ENCODE measurements at regions not wholly inside any gene's neighbourhood (a gene's known extent, or its start where the extent isn't known, plus 50 kb on each side); places are given as distances from the start of the nearest gene placed in this dataset.

DNA sequence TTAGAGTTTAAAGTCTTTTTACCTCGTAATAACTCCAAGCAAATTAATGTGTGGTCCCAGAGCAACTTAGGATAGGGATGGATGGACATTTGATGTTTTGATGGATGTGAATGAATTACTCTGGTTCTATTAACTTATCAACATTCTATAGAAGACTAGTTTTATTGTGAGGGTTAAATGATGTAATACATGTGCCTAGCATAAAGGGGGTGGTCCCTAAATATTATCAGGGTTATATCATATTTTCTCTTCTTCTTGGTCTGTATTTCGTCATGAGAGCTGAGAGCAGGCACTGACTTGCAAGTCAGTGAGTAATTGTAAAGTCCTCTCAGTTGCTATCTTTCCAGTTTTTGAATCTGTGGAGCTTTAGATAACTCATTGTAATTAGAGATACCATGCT is 219.3 kb downstream of the GATA3 start:
- no peaks in the 10 kb centered on the region for H3K9me3 ChIP-seq (ENCODE audit: control insufficient read depth in 1 of 2, insufficient read depth in 1 of 2, low read depth in 1 of 2, low read length in 2 of 2)
- no peak for DNase-seq (ENCODE audit: low read depth, low spot score)
- no peaks in the 10 kb centered on the region for H3K36me3 ChIP-seq (ENCODE audit: control insufficient read depth in 1 of 2, insufficient read depth in 2 of 2, low read length in 2 of 2)
- RAD21 ChIA-PET (ENCODE audit: low non-redundant PET in 1 of 2, low total read pairs in 2 of 2, uncharacterized antibody in 2 of 2, unreplicated experiment in 2 of 2), result no interaction called here
- CTCF ChIA-PET, result no interaction called here
- no peak overlapping the region for H3K4me2 ChIP-seq (ENCODE audit: low read length)
- no peak overlapping the region for H3K4me3 ChIP-seq (replicated peaks in 1 of 2; ENCODE audit: low read depth in 1 of 2, low read length in 2 of 2)
- H3K79me2 ChIP-seq (ENCODE audit: insufficient read depth, low read length), result no peaks in the 10 kb centered on the region
- no peak for TF ChIP-seq EZH2 (IDR thresholded peaks at IDR 0.05)
- intact Hi-C loops (cut with micrococcal nuclease), result no loop called here
- no peaks in the 10 kb centered on the region for H3K27me3 ChIP-seq (ENCODE audit: insufficient read depth, low read length)
- no peak overlapping the region for H2AFZ ChIP-seq (ENCODE audit: low read depth, low read length, poor library complexity, severe bottlenecking)
- no peaks in the 10 kb centered on the region for H3K4me1 ChIP-seq (ENCODE audit: control insufficient read depth in 1 of 2, insufficient read depth in 2 of 2, low read length in 2 of 2)
- no peaks in the 10 kb centered on the region for H3K9me2 ChIP-seq (ENCODE audit: insufficient read depth)
- no peak overlapping the region for H3K27ac ChIP-seq (ENCODE audit: low read depth, low read length)
- no peak overlapping the region for H3K9ac ChIP-seq (ENCODE audit: low read length)
- POLR2A ChIA-PET, result no interaction called here
- no peaks in the 10 kb centered on the region for H4K20me1 ChIP-seq (ENCODE audit: insufficient read depth)
- no TSS peak for BruUV-seq (replicated peaks)
- no peak for ATAC-seq

DNA sequence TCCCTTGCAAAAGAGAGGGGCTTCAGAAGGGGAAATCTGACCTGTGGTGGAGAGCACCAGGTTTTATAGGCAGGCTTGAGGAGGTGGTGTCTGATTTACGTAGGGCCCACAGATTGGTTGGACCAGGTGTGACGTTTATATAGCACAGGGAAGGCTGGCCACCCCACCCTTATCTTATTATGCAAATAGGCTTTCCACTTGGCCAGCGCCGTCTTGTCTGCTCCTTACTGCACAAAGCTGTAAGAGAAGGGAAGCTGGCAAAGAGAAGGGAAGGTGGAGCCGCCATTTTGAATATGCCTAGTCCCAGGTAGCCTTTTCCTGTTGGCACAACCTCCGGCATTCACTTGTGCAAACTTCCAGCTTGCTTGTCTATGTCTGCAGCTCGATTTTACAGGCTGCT is 221.4 kb downstream of the GATA3 start:
- CTCF ChIA-PET, result no interaction called here
- ATAC-seq (no peak), DNase-seq (ENCODE audit: low read depth, low spot score) (no peak)
- H3K4me1 ChIP-seq (ENCODE audit: control insufficient read depth in 1 of 2, insufficient read depth in 2 of 2, low read length in 2 of 2), result no peaks in the 10 kb centered on the region
- H3K27me3 ChIP-seq (ENCODE audit: insufficient read depth, low read length), result no peaks in the 10 kb centered on the region
- H3K27ac ChIP-seq (ENCODE audit: low read depth, low read length), result no peak overlapping the region
- no peaks in the 10 kb centered on the region for H4K20me1 ChIP-seq (ENCODE audit: insufficient read depth)
- H2AFZ ChIP-seq (ENCODE audit: low read depth, low read length, poor library complexity, severe bottlenecking), result no peak overlapping the region
- POLR2A ChIA-PET, result no interaction called here
- H3K4me2 ChIP-seq (ENCODE audit: low read length), result no peak overlapping the region
- RAD21 ChIA-PET (ENCODE audit: low non-redundant PET in 1 of 2, low total read pairs in 2 of 2, uncharacterized antibody in 2 of 2, unreplicated experiment in 2 of 2), result no interaction called here
- no peak overlapping the region for H3K4me3 ChIP-seq (replicated peaks in 1 of 2; ENCODE audit: low read depth in 1 of 2, low read length in 2 of 2)
- no peaks in the 10 kb centered on the region for H3K36me3 ChIP-seq (ENCODE audit: control insufficient read depth in 1 of 2, insufficient read depth in 2 of 2, low read length in 2 of 2)
- BruUV-seq (replicated peaks), result no TSS peak
- intact Hi-C loops (cut with micrococcal nuclease), result no loop called here
- no peak overlapping the region for H3K9ac ChIP-seq (ENCODE audit: low read length)
- no peaks in the 10 kb centered on the region for H3K79me2 ChIP-seq (ENCODE audit: insufficient read depth, low read length)
- H3K9me3 ChIP-seq (ENCODE audit: control insufficient read depth in 1 of 2, insufficient read depth in 1 of 2, low read depth in 1 of 2, low read length in 2 of 2), result no peaks in the 10 kb centered on the region
- no peaks in the 10 kb centered on the region for H3K9me2 ChIP-seq (ENCODE audit: insufficient read depth)
- TF ChIP-seq JUND (IDR thresholded peaks at IDR 0.05) (no peak), EGR1 (IDR thresholded peaks at IDR 0.05; ENCODE audit: low read depth) (no peak), SIN3A (IDR thresholded peaks at IDR 0.05; ENCODE audit: low read depth) (no peak), CBX3 (IDR thresholded peaks at IDR 0.05; ENCODE audit: low read depth) (no peak), RAD21 (IDR thresholded peaks at IDR 0.05; ENCODE audit: low read depth) (no peak), ELF1 (IDR thresholded peaks at IDR 0.05; ENCODE audit: borderline replicate concordance, low read depth) (no peak), ZFX (IDR thresholded peaks at IDR 0.05) (no peak), EZH2phosphoT487 (IDR thresholded peaks at IDR 0.05; ENCODE audit: borderline replicate concordance) (no peak), POLR2AphosphoS5 (IDR thresholded peaks at IDR 0.05; ENCODE audit: low read depth, low read length) (no peak), SP1 (IDR thresholded peaks at IDR 0.05; ENCODE audit: low read depth) (no peak), CEBPB (IDR thresholded peaks at IDR 0.05; ENCODE audit: low read depth) (no peak), YY1 (IDR thresholded peaks at IDR 0.05; ENCODE audit: extremely low read depth, insufficient replicate concordance, low read depth, low read length) (no peak), POLR2A (IDR thresholded peaks at IDR 0.05; ENCODE audit: borderline replicate concordance, extremely low read depth, insufficient read depth, insufficient read length) (no peak)
- TF ChIP-seq, protein P1, sequence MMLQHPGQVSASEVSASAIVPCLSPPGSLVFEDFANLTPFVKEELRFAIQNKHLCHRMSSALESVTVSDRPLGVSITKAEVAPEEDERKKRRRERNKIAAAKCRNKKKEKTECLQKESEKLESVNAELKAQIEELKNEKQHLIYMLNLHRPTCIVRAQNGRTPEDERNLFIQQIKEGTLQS (IDR thresholded peaks at IDR 0.05), result no peak
- TF ChIP-seq, protein P2, sequence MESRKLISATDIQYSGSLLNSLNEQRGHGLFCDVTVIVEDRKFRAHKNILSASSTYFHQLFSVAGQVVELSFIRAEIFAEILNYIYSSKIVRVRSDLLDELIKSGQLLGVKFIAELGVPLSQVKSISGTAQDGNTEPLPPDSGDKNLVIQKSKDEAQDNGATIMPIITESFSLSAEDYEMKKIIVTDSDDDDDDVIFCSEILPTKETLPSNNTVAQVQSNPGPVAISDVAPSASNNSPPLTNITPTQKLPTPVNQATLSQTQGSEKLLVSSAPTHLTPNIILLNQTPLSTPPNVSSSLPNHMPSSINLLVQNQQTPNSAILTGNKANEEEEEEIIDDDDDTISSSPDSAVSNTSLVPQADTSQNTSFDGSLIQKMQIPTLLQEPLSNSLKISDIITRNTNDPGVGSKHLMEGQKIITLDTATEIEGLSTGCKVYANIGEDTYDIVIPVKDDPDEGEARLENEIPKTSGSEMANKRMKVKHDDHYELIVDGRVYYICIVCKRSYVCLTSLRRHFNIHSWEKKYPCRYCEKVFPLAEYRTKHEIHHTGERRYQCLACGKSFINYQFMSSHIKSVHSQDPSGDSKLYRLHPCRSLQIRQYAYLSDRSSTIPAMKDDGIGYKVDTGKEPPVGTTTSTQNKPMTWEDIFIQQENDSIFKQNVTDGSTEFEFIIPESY (IDR thresholded peaks at IDR 0.05; ENCODE audit: extremely low read depth, insufficient replicate concordance, low read length), result no peak
- TF ChIP-seq, protein P3, sequence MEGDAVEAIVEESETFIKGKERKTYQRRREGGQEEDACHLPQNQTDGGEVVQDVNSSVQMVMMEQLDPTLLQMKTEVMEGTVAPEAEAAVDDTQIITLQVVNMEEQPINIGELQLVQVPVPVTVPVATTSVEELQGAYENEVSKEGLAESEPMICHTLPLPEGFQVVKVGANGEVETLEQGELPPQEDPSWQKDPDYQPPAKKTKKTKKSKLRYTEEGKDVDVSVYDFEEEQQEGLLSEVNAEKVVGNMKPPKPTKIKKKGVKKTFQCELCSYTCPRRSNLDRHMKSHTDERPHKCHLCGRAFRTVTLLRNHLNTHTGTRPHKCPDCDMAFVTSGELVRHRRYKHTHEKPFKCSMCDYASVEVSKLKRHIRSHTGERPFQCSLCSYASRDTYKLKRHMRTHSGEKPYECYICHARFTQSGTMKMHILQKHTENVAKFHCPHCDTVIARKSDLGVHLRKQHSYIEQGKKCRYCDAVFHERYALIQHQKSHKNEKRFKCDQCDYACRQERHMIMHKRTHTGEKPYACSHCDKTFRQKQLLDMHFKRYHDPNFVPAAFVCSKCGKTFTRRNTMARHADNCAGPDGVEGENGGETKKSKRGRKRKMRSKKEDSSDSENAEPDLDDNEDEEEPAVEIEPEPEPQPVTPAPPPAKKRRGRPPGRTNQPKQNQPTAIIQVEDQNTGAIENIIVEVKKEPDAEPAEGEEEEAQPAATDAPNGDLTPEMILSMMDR (IDR thresholded peaks at IDR 0.05 in 2 of 3, conservative IDR thresholded peaks at IDR 0.05 in 1 of 3; ENCODE audit: borderline replicate concordance in 1 of 3, insufficient read depth in 1 of 3, low read depth in 2 of 3, low read length in 2 of 3), result no peak
- TF ChIP-seq, protein P4, sequence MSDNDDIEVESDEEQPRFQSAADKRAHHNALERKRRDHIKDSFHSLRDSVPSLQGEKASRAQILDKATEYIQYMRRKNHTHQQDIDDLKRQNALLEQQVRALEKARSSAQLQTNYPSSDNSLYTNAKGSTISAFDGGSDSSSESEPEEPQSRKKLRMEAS (IDR thresholded peaks at IDR 0.05), result no peak

All from HCT116 (cell line).